B cell (primary cell): ENCODE measurements at regions not wholly inside any gene's neighbourhood (a gene's known extent, or its start where the extent isn't known, plus 50 kb on each side); places are given as distances from the start of the nearest gene placed in this dataset.

Source experiments
- ATAC-seq: fragments of 200-7000 bp; cut with Tn5 transposase; one replicate; pipeline ENCODE4 v1.10.0; 2021; ENCODE audit warnings: low read depth, mild to moderate bottlenecking, moderate number of reproducible peaks, moderate library complexity
- CTCF ChIA-PET: fragments of 350-600 bp; sonication (Branson Sonifier 250); formaldehyde crosslinking; loops from one replicate; lab custom pipeline; 2021; ENCODE audit warnings: antibody characterized with exemption, inconsistent platforms; lab: Charles Lee
- POLR2A ChIA-PET: fragments of 350-600 bp; sonication (Branson Sonifier 250); formaldehyde crosslinking; loops from one replicate; lab custom pipeline; 2021; ENCODE audit warnings: antibody characterized with exemption; lab: Charles Lee
- DNase-seq: peaks from one replicate; pipeline ENCODE4 v3.0.0; 2013
- H2AFZ ChIP-seq: 2 replicates; pipeline ENCODE4 v1.6.1; 2012; ENCODE audit warnings: mild to moderate bottlenecking, low read depth, low read length; ENCODE audit not compliant: insufficient read depth, poor library complexity, severe bottlenecking
- H3K27ac ChIP-seq, 2 donors: 1 replicate in 1 of 2; 2 replicates in 1 of 2; pipeline ENCODE4 v1.5.1; 2012 to 2013; ENCODE audit warnings: low read length in 2 of 2, mild to moderate bottlenecking in 2 of 2, moderate library complexity in 1 of 2
- H3K27me3 ChIP-seq, 4 experiments: fragments of 200-600 bp in 1 of 4; sonication (generic) in 1 of 4; replicated peaks in 1 of 4; 1 replicate in 2 of 4; 2 replicates in 2 of 4; pipeline versions ENCODE4 v1.6.1 to v1.7.0; 2013 to 2016; ENCODE audit warnings: low read length in 3 of 4, mild to moderate bottlenecking in 2 of 4, mixed read lengths in 1 of 4, moderate library complexity in 1 of 4; ENCODE audit not compliant: insufficient read depth in 4 of 4, control insufficient read depth in 3 of 4; ENCODE audit errors: control extremely low read depth in 1 of 4
- H3K36me3 ChIP-seq, 2 experiments: replicated peaks in 1 of 2; 1 replicate in 1 of 2; 2 replicates in 1 of 2; pipeline versions ENCODE4 v1.6.1 to v1.7.1; 2013; ENCODE audit warnings: low read length in 1 of 2; ENCODE audit not compliant: insufficient read depth in 2 of 2, control insufficient read depth in 1 of 2; ENCODE audit errors: control extremely low read depth in 1 of 2, extremely low read depth in 1 of 2
- H3K4me1 ChIP-seq, 2 donors: fragments of 200-600 bp in 1 of 2; sonication (generic) in 1 of 2; 1 replicate in 1 of 2; 2 replicates in 1 of 2; pipeline versions ENCODE4 v1.5.1 to v1.6.1; 2013 to 2017; ENCODE audit warnings: low read length in 2 of 2; ENCODE audit not compliant: control insufficient read depth in 2 of 2, insufficient read depth in 2 of 2
- H3K4me2 ChIP-seq: replicated peaks from 2 replicates; pipeline ENCODE3; 2012; ENCODE audit warnings: mild to moderate bottlenecking, low read depth, low read length; ENCODE audit not compliant: poor library complexity, severe bottlenecking
- H3K4me3 ChIP-seq, 5 experiments: fragments of 200-600 bp in 1 of 5; sonication (generic) in 1 of 5; 1 replicate in 3 of 5; 2 replicates in 2 of 5; pipeline versions ENCODE4 v1.5.1 to v1.7.0; 2011 to 2016; ENCODE audit warnings: low read length in 4 of 5, mild to moderate bottlenecking in 4 of 5, low read depth in 2 of 5, control low read depth in 1 of 5, moderate library complexity in 1 of 5; ENCODE audit not compliant: insufficient read depth in 1 of 5; ENCODE audit errors: control extremely low read depth in 1 of 5, extremely low read depth in 1 of 5
- H3K79me2 ChIP-seq: fragments of 200-600 bp; sonication (generic); one replicate; pipeline ENCODE4 v1.6.0; 2016; ENCODE audit warnings: low read length; ENCODE audit not compliant: control insufficient read depth, insufficient read depth
- H3K9ac ChIP-seq: fragments of 200-600 bp; sonication (generic); 2 replicates; pipeline ENCODE4 v1.6.1; 2017; ENCODE audit warnings: mild to moderate bottlenecking, low read length, moderate library complexity
- H3K9me3 ChIP-seq, 3 donors: one replicate each; pipeline versions ENCODE4 v1.6.1 to v1.7.1; 2013; ENCODE audit warnings: low read length in 2 of 3; ENCODE audit not compliant: control insufficient read depth in 2 of 3, insufficient read depth in 1 of 3; ENCODE audit errors: control extremely low read depth in 1 of 3
- H4K20me1 ChIP-seq: 2 replicates; pipeline ENCODE4 v1.6.0; 2012; ENCODE audit warnings: mild to moderate bottlenecking, low read length; ENCODE audit not compliant: insufficient read depth, control insufficient read depth, poor library complexity, severe bottlenecking
- H3K27ac Mint-ChIP-seq: one replicate; pipeline ENCODE4 v1.8.0; 2021; ENCODE audit warnings: mixed read lengths
- H3K27me3 Mint-ChIP-seq: one replicate; pipeline ENCODE4 v1.8.0; 2021; ENCODE audit warnings: mixed read lengths
- H3K4me1 Mint-ChIP-seq: one replicate; pipeline ENCODE4 v1.8.0; 2021; ENCODE audit warnings: mixed read lengths
- H3K4me3 Mint-ChIP-seq: one replicate; pipeline ENCODE4 v1.8.0; 2021; ENCODE audit warnings: mixed read lengths
- H3K9me3 Mint-ChIP-seq: one replicate; pipeline ENCODE4 v1.8.0; 2022; ENCODE audit warnings: mixed read lengths; ENCODE audit not compliant: insufficient read depth
- EZH2 ChIP-seq: IDR thresholded peaks from 2 replicates; pipeline ENCODE4 v1.6.1; 2012; ENCODE audit warnings: borderline replicate concordance, low read depth, mild to moderate bottlenecking, moderate library complexity, low read length; ENCODE audit not compliant: insufficient read depth, poor library complexity, severe bottlenecking
- WGBS: methylation state at CpG from one replicate; pipeline ENCODE4 v1.1.5; 2013; ENCODE audit warnings: missing lambda C conversion rate; ENCODE audit not compliant: insufficient coverage; 5-methylcytosine and 5-hydroxymethylcytosine counted together
- intact Hi-C: fragments of 100-400 bp; cut with micrococcal nuclease; formaldehyde crosslinking; loops from one replicate; pipeline ENCODE4 v1.10.0; 2022
- TF ChIP-seq, protein P1 (sequence below): fragments of 200-600 bp; IDR thresholded peaks from one replicate; pipeline ENCODE4 v1.8.0; 2022; ENCODE audit warnings: antibody characterized with exemption, mild to moderate bottlenecking

DNA sequence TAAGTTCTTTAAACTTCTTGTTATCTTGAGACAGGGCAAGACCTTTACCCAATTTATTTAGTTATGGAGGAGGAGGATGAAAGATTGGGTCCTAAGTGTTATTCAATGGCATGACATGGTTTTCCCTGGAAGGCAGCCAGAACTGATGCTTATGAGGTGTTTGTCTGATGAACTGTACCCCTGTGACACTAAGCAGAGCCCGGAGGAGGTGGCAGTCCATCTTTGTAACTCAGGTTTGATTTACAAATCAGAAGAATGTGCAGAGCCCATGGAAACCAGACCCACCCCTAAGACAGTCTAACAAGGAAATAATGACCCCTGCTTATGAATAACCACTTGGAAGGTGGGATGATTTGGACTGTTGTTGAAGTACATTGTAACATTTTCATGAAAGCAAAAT lies 878.6 kb upstream of the NR2F2 start:
- H4K20me1 ChIP-seq, result no peaks in the 10 kb centered on the region
- H3K4me1 ChIP-seq, result no peaks in the 10 kb centered on the region
- CTCF ChIA-PET, result no interaction called here
- H3K27me3 ChIP-seq, result no peaks in the 10 kb centered on the region
- Mint-ChIP-seq H3K27ac (no peak overlapping the region), H3K9me3 (peaks cover 6% of the 10 kb centered on the region), H3K4me1 (no peaks in the 10 kb centered on the region), H3K4me3 (no peak overlapping the region), H3K27me3 (no peaks in the 10 kb centered on the region)
- no peak overlapping the region for H3K4me2 ChIP-seq
- TF ChIP-seq EZH2, result no peak
- TF ChIP-seq, protein P1, sequence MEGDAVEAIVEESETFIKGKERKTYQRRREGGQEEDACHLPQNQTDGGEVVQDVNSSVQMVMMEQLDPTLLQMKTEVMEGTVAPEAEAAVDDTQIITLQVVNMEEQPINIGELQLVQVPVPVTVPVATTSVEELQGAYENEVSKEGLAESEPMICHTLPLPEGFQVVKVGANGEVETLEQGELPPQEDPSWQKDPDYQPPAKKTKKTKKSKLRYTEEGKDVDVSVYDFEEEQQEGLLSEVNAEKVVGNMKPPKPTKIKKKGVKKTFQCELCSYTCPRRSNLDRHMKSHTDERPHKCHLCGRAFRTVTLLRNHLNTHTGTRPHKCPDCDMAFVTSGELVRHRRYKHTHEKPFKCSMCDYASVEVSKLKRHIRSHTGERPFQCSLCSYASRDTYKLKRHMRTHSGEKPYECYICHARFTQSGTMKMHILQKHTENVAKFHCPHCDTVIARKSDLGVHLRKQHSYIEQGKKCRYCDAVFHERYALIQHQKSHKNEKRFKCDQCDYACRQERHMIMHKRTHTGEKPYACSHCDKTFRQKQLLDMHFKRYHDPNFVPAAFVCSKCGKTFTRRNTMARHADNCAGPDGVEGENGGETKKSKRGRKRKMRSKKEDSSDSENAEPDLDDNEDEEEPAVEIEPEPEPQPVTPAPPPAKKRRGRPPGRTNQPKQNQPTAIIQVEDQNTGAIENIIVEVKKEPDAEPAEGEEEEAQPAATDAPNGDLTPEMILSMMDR, result no peak
- no peak overlapping the region for H3K27ac ChIP-seq
- H3K79me2 ChIP-seq, result no peaks in the 10 kb centered on the region
- no peak for ATAC-seq
- H3K36me3 ChIP-seq, result no peaks in the 10 kb centered on the region
- H3K4me3 ChIP-seq, result no peak overlapping the region
- H2AFZ ChIP-seq, result no peak overlapping the region
- no peak for DNase-seq
- no peak overlapping the region for H3K9ac ChIP-seq
- intact Hi-C loops, result no loop called here
- WGBS, result 80% methylated on average over 1 of the region's 1 CpG
- H3K9me3 ChIP-seq, result peaks cover 0 to 2% (median 0%) of the 10 kb centered on the region in 3 donors
- POLR2A ChIA-PET, result no interaction called here

DNA sequence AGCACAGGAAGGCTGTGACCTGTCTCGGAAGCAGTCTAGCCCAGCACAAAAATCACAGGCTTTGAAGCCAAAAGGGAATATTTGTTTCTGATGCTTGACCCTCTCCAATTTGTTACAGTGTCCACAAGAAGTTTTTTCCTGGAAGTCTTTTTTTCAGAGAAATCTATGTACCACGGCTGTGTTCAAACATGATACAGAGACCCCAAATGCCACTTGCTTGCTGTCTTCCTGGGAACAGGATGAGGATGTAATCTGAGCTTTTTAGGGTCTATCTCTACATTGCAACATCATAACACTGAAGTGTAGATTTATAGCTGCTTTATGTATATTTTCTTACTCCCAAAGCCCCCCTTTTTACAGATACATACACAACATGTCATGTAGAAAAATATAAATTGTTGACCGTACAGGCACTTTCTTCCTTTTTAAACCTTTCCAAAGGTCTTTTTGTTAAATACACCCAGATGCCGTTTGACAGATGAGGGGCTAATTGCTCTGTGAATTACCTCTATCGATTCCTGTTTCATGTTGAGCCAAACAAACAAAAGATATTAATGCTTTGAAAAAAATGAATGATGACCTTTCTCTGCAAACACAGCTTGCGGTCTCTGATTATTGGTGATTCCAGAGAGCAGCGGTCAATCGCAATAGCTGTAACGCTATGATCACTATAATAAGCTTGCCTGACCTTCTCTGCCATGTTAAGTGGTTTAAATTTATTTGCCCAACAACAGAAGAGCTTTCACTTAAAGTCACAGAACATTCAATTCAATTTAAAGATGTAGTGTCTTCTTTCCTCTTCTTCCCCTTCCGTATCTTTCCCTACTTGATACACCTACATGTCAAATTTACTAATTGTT lies 875.9 kb upstream of the NR2F2 start:
- no peaks in the 10 kb centered on the region for H3K27me3 ChIP-seq
- H3K4me3 Mint-ChIP-seq, result no peak overlapping the region
- no peaks in the 10 kb centered on the region for H3K79me2 ChIP-seq
- no peak overlapping the region for H2AFZ ChIP-seq
- WGBS, result 48% methylated on average over 6 of the region's 10 CpGs
- peaks cover 4% of the 10 kb centered on the region for H3K9me3 Mint-ChIP-seq
- H3K4me2 ChIP-seq, result no peak overlapping the region
- intact Hi-C loops, result no loop called here
- H3K27me3 Mint-ChIP-seq, result no peaks in the 10 kb centered on the region
- H3K4me1 ChIP-seq, result no peaks in the 10 kb centered on the region
- no peak overlapping the region for H3K4me3 ChIP-seq
- H3K36me3 ChIP-seq, result no peaks in the 10 kb centered on the region
- ChIA-PET POLR2A (no interaction called here), CTCF (no interaction called here)
- H3K27ac Mint-ChIP-seq, result no peak overlapping the region
- H3K4me1 Mint-ChIP-seq, result no peaks in the 10 kb centered on the region
- H3K9me3 ChIP-seq, result peaks cover 0 to 2% (median 0%) of the 10 kb centered on the region in 3 donors
- no peaks in the 10 kb centered on the region for H4K20me1 ChIP-seq
- ATAC-seq (no peak), DNase-seq (no peak)
- no peak overlapping the region for H3K9ac ChIP-seq
- TF ChIP-seq EZH2, result no peak
- TF ChIP-seq, protein P1, result no peak
- H3K27ac ChIP-seq, result no peak overlapping the region
